ENCODE measurements at regions not wholly inside any gene's neighbourhood (a gene's known extent, or its start where the extent isn't known, plus 50 kb on each side); places are given as distances from the start of the nearest gene placed in this dataset.

DNA sequence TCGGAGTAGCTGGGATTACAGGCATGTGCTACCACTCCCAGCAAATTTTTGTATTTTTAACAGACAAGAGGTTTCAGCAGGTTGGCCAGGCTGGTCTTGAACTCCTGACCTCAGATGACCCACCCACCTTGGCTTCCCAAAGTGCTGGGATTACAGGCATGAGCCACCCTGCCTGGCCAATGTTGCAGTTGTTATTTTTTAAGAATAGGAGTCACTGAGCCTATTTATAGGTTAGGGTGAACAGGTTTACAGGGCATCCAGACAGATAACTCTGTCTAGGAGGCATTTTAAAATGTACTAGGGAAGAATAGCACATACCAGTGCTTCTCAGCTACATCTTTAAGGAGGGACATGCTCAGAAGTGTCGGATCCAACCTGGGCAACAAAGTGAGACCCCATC lies 60.1 kb upstream of the BNC2 start:
- DNase-seq, result no peak

DNA sequence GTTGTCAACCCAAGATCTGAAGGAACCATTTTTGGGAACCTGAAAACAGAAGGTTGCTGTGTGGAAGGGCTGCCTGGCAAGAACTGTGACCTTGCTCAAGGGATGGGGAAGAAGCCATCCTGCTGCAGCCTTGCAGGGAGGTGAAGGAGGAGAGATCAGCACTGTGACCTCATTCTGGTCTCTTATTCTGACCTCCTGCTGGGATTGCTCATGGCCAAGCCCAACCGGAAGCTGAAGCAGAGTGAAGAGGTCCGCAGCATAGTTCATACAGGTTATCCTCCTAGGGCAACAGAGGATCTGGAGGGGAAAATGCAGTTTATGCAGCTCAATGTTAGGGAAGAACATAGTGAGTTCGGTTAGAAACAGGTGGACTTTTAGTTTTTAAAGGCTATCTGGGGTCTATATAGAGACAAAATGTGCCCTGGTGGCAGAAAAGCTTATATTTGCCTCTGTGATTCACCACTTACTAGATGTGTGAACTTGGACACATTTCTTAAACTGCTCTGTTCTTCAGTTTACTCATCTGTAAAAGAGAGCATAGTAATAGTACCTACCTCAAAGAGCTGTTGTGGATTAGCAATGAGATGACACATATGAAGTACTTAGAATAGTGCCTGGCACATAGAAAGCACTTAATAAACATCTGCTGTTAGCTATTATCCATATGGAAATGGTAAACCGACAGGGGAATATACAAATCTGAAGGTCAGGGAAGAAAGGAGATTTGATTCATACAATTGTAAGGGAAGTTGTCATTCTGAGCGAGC lies 57.9 kb upstream of the BNC2 start:
- DNase-seq, result no peak

DNA sequence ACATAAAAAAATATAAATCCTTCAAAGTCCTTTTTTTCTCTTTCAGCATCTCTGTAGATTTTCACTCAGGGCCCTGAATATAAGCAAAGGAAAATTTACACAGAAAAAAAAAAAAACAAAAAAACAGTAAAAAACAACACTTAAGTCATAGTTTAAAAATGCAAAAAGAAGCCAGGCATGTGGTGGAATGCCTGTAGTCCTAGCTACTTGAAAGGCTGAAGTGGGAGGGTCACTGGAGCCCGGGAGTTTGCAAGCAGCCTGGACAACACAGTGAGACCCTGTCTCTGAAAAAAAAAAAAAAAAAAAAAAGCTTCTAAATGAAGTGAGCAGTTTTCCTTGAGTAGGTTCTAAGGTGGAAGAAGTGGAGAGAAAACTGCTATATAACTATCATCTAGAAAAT lies 55.0 kb upstream of the BNC2 start:
- DNase-seq, result no peak

DNA sequence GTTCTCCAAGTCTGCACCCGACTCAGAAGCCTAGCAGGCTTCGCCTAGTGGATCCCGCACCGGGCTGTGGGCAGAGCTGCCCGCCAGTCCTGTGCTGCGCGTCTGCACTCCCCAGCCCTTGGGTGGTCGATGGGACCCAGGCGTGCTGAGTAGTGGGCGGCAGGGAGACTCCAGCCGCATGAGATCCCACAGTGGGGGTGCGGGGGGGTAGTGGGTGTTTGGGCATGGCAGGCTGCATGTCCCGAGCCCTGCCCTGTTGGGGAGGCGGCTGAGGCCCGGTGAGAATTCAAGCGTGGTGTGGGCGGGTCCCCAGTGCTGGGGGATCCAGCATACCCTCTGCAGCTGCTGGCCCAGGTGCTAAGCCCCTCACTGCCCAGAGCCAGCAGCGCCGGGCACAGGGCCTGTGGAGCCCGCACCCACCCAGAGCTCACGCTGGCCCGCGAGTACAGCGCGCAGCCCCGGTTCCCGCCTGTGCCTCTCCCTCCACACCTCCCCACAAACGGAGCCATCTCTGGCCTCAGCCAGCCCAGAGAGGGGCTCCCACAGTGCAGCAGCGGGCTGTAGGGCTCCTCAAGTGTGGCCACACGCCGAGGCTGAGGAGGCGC lies 53.9 kb upstream of the BNC2 start:
- no peak for DNase-seq

DNA sequence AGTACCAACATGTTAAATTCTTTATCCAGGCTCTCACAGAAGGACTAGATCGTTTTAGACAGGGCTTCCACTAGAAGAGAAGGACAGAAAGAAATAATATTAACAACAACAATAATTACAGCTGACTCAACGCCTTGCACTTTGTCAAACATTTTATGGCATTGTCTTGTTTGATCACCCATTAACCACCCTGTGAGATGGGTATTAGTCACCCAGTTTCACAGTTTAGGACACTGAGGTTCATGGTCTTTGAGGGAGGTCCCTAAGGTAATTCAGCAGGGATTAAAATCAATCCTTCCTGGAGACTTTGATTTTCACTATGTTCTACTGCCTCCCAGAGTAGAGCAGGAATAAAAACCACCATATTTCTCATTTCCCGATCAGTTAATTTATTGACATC lies 51.4 kb upstream of the BNC2 start:
- no peak for DNase-seq

Data from NCI-H345 (cell line).